ENCODE measurements at regions not wholly inside any gene's neighbourhood (a gene's known extent, or its start where the extent isn't known, plus 50 kb on each side); places are given as distances from the start of the nearest gene placed in this dataset.
"Not testable (repeated sequence)": the region's sequence is repeated elsewhere in the genome, so short reads cannot be mapped to it uniquely, and the experiment has no call there.

- peaks cover 1% of the 10 kb centered on the region for H3K27me3 Mint-ChIP-seq (ENCODE audit: insufficient read depth)
- no peak for DNase-seq (ENCODE audit: low spot score)
- no peak overlapping the region for H3K27ac Mint-ChIP-seq
- peaks cover 35% of the 10 kb centered on the region for H3K9me3 Mint-ChIP-seq
- no peak overlapping the region for H3K4me3 Mint-ChIP-seq
- no peaks in the 10 kb centered on the region for H3K36me3 Mint-ChIP-seq (ENCODE audit: low read depth)
- intact Hi-C loops (cut with micrococcal nuclease) = no loop called here
- H3K4me1 Mint-ChIP-seq (ENCODE audit: low read depth) = no peaks in the 10 kb centered on the region
Measured at GRCh38 chrX:552496-552895, 78.1 kb upstream of the SHOX start.

DNA sequence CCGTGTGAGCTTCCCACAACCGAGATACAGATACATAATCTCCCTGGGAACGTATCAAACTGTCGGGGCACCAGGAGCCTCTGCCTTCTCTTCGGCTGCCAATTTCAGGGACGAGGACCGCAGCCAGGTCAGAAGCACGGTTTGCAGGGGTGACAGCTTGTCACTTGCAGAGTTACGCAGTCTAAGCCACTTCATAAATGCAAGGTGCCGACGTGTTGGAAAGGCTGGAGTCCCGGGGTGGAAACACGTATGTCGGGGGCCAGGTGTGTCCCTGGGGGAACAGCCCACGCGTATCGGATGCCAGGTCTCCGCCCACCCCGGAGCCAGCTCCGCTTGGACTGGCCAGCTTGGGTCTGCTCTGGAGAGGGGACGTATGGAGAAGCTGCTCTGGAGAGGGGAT, 76.3 kb upstream of the SHOX start:
- Mint-ChIP-seq H3K27ac (no peak overlapping the region), H3K36me3 (ENCODE audit: low read depth) (no peaks in the 10 kb centered on the region), H3K4me3 (no peak overlapping the region), H3K9me3 (peaks cover 33% of the 10 kb centered on the region), H3K27me3 (ENCODE audit: insufficient read depth) (peaks cover 1% of the 10 kb centered on the region), H3K4me1 (ENCODE audit: low read depth) (no peaks in the 10 kb centered on the region)
- intact Hi-C loops (cut with micrococcal nuclease) = no loop called here
- no peak for DNase-seq (ENCODE audit: low spot score)

GRCh38 chrX:555725-556666, 74.6 kb upstream of the SHOX start:
- DNase-seq (ENCODE audit: low spot score) = no peak
- no peaks in the 10 kb centered on the region for H3K4me1 Mint-ChIP-seq (ENCODE audit: low read depth)
- H3K4me3 Mint-ChIP-seq = no peak overlapping the region
- H3K27me3 Mint-ChIP-seq (ENCODE audit: insufficient read depth) = no peaks in the 10 kb centered on the region
- H3K27ac Mint-ChIP-seq = no peak overlapping the region
- intact Hi-C loops (cut with micrococcal nuclease) = no loop called here
- H3K9me3 Mint-ChIP-seq = peaks cover 16% of the 10 kb centered on the region
- no peaks in the 10 kb centered on the region for H3K36me3 Mint-ChIP-seq (ENCODE audit: low read depth)

GRCh38 chrX:557601-558000, 73.0 kb upstream of the SHOX start:
- H3K27me3 Mint-ChIP-seq (ENCODE audit: insufficient read depth); H3K4me3 Mint-ChIP-seq; H3K36me3 Mint-ChIP-seq (ENCODE audit: low read depth); H3K27ac Mint-ChIP-seq; H3K4me1 Mint-ChIP-seq (ENCODE audit: low read depth); DNase-seq (ENCODE audit: low spot score); intact Hi-C loops (cut with micrococcal nuclease): not testable (repeated sequence)
- peaks cover 16% of the 10 kb centered on the region for H3K9me3 Mint-ChIP-seq

- peaks cover 16% of the 10 kb centered on the region for H3K9me3 Mint-ChIP-seq
- H3K4me1 Mint-ChIP-seq (ENCODE audit: low read depth); H3K36me3 Mint-ChIP-seq (ENCODE audit: low read depth); intact Hi-C loops (cut with micrococcal nuclease); H3K27me3 Mint-ChIP-seq (ENCODE audit: insufficient read depth); DNase-seq (ENCODE audit: low spot score); H3K27ac Mint-ChIP-seq; H3K4me3 Mint-ChIP-seq: not testable (repeated sequence)
Measured at GRCh38 chrX:559282-559681, 71.3 kb upstream of the SHOX start.

DNA sequence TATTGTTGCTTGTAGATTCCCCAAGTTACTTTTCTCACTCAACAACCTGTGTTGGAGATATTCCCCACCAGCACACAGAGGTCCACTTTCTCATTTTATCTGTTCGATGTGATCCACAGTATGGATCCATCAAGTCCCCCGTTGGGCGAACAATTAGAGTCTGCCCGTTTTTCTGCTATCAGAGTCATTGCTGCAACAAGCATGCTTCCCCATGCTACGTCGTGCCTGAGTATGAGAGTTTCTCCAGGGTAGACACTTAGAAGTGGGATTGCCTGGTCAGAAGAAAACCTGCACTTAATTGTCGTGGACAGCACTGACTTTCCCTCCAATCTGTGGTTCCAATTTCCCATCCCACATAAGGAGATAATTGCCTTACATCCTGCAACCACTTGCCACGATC, 62.7 kb upstream of the SHOX start:
- H3K9me3 Mint-ChIP-seq = peaks cover 25% of the 10 kb centered on the region
- intact Hi-C loops (cut with micrococcal nuclease) = no loop called here
- H3K4me1 Mint-ChIP-seq (ENCODE audit: low read depth) = no peaks in the 10 kb centered on the region
- H3K4me3 Mint-ChIP-seq = no peak overlapping the region
- H3K27ac Mint-ChIP-seq = no peak overlapping the region
- H3K27me3 Mint-ChIP-seq (ENCODE audit: insufficient read depth) = no peaks in the 10 kb centered on the region
- no peak for DNase-seq (ENCODE audit: low spot score)
- H3K36me3 Mint-ChIP-seq (ENCODE audit: low read depth) = no peaks in the 10 kb centered on the region

DNA sequence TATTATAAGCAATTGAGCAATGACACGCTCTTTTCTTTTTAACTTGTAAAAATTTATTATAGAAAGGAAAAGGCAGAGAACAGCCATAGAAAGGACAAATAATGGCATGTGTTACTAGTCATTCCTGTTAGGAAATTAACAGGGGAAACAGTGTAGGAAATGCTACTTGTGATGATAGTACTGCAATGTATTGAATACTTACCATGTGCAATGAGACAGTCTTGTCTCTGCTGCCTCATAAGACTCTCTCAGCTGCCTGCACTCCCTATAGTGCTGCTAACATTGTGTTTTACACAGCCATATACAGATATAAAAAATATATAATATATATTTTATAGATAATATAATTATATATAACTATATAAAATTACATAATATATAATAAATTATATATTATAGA, 62.3 kb upstream of the SHOX start:
- H3K27me3 Mint-ChIP-seq (ENCODE audit: insufficient read depth) = no peaks in the 10 kb centered on the region
- no peak overlapping the region for H3K4me3 Mint-ChIP-seq
- H3K27ac Mint-ChIP-seq = no peak overlapping the region
- intact Hi-C loops (cut with micrococcal nuclease) = no loop called here
- peaks cover 25% of the 10 kb centered on the region for H3K9me3 Mint-ChIP-seq
- DNase-seq (ENCODE audit: low spot score) = no peak
- H3K36me3 Mint-ChIP-seq (ENCODE audit: low read depth) = no peaks in the 10 kb centered on the region
- no peaks in the 10 kb centered on the region for H3K4me1 Mint-ChIP-seq (ENCODE audit: low read depth)

GRCh38 chrX:572538-573124, 58.0 kb upstream of the SHOX start:
- Mint-ChIP-seq H3K27ac (peak overlapping the region; percentile 20), H3K36me3 (ENCODE audit: low read depth) (no peaks in the 10 kb centered on the region), H3K4me1 (ENCODE audit: low read depth) (no peaks in the 10 kb centered on the region), H3K4me3 (no peak overlapping the region), H3K27me3 (ENCODE audit: insufficient read depth) (no peaks in the 10 kb centered on the region), H3K9me3 (peaks cover 10% of the 10 kb centered on the region)
- DNase-seq (ENCODE audit: low spot score) = no peak
- intact Hi-C loops (cut with micrococcal nuclease) = loop anchor here (5.0 to 10.0 kb wide), 3 partner anchors 98 to 952 kb away; no protein-coding TSS in a partner anchor

DNA sequence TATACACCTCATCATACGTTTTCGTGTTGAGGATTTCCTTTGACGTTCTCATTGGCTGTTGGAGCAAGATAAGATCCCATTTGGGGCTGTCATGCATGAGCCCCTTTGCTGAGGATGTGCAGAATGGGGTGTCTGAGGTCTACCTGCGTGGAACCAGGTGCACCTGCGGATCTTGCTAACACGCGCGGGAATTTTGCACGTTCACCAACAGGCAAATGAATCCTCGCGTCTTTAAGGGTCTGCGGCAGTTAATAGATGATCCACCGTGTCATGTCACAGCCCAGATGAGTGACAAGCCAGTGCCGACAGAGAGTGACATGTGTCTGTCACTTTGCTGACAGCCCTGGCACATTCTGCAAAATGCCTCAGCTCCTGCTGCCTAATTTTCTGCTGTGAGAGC, 56.3 kb upstream of the SHOX start:
- Mint-ChIP-seq H3K9me3 (peaks cover 16% of the 10 kb centered on the region), H3K4me1 (ENCODE audit: low read depth) (no peaks in the 10 kb centered on the region), H3K27ac (no peak overlapping the region), H3K4me3 (no peak overlapping the region), H3K36me3 (ENCODE audit: low read depth) (no peaks in the 10 kb centered on the region), H3K27me3 (ENCODE audit: insufficient read depth) (no peaks in the 10 kb centered on the region)
- intact Hi-C loops (cut with micrococcal nuclease) = loop anchor here (5.0 to 10.0 kb wide), 3 partner anchors 99 to 951 kb away; no protein-coding TSS in a partner anchor
- no peak for DNase-seq (ENCODE audit: low spot score)

- H3K27ac Mint-ChIP-seq = no peak overlapping the region
- no peak overlapping the region for H3K4me3 Mint-ChIP-seq
- H3K9me3 Mint-ChIP-seq = peaks cover 17% of the 10 kb centered on the region
- H3K4me1 Mint-ChIP-seq (ENCODE audit: low read depth) = no peaks in the 10 kb centered on the region
- intact Hi-C loops (cut with micrococcal nuclease) = loop anchor here (5.0 to 10.0 kb wide), 4 partner anchors 100 to 950 kb away; no protein-coding TSS in a partner anchor
- H3K36me3 Mint-ChIP-seq (ENCODE audit: low read depth) = no peaks in the 10 kb centered on the region
- H3K27me3 Mint-ChIP-seq (ENCODE audit: insufficient read depth) = no peaks in the 10 kb centered on the region
- no peak for DNase-seq (ENCODE audit: low spot score)
Measured at GRCh38 chrX:574830-575229, 55.8 kb upstream of the SHOX start.

- Mint-ChIP-seq H3K27me3 (ENCODE audit: insufficient read depth) (no peaks in the 10 kb centered on the region), H3K27ac (no peak overlapping the region), H3K9me3 (peaks cover 25% of the 10 kb centered on the region), H3K4me1 (ENCODE audit: low read depth) (no peaks in the 10 kb centered on the region), H3K4me3 (no peak overlapping the region), H3K36me3 (ENCODE audit: low read depth) (no peaks in the 10 kb centered on the region)
- intact Hi-C loops (cut with micrococcal nuclease) = loop anchor here (5.0 to 10.0 kb wide), 3 partner anchors 102 to 948 kb away; no protein-coding TSS in a partner anchor
- no peak for DNase-seq (ENCODE audit: low spot score)
Measured at GRCh38 chrX:576904-577560, 53.6 kb upstream of the SHOX start.

GRCh38 chrX:578531-578930, 52.1 kb upstream of the SHOX start:
- H3K27me3 Mint-ChIP-seq (ENCODE audit: insufficient read depth) = no peaks in the 10 kb centered on the region
- H3K27ac Mint-ChIP-seq = no peak overlapping the region
- H3K36me3 Mint-ChIP-seq (ENCODE audit: low read depth) = no peaks in the 10 kb centered on the region
- peaks cover 25% of the 10 kb centered on the region for H3K9me3 Mint-ChIP-seq
- DNase-seq (ENCODE audit: low spot score) = no peak
- H3K4me3 Mint-ChIP-seq = no peak overlapping the region
- intact Hi-C loops (cut with micrococcal nuclease) = loop anchor here (5.0 to 10.0 kb wide), 3 partner anchors 104 to 946 kb away; no protein-coding TSS in a partner anchor
- no peaks in the 10 kb centered on the region for H3K4me1 Mint-ChIP-seq (ENCODE audit: low read depth)

DNA sequence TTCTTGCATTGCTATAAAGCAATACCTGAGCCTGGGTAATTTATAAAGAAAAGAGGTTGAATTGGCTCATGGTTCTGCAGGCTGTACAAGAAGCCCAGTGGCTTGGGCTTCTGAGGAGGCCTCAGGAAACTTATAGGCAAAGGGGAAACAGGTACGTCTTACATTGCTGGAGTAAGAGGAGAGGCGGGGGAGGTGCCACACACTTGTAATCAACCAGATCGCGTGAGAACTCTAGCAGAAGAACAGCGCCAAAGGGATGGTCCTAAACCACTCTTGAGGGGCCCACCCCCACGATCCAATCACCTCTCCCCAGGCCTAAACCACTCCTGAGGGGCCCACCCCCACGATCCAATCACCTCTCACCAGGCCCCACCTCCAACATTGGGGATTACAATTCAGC, 50.6 kb upstream of the SHOX start:
- intact Hi-C loops (cut with micrococcal nuclease) = no loop called here
- H3K27me3 Mint-ChIP-seq (ENCODE audit: insufficient read depth) = no peaks in the 10 kb centered on the region
- H3K4me3 Mint-ChIP-seq = no peak overlapping the region
- peaks cover 25% of the 10 kb centered on the region for H3K9me3 Mint-ChIP-seq
- H3K4me1 Mint-ChIP-seq (ENCODE audit: low read depth) = no peaks in the 10 kb centered on the region
- DNase-seq (ENCODE audit: low spot score) = no peak
- no peaks in the 10 kb centered on the region for H3K36me3 Mint-ChIP-seq (ENCODE audit: low read depth)
- H3K27ac Mint-ChIP-seq = no peak overlapping the region

Measured in activated T-helper 1 cell treated with anti-CD3 and anti-CD28 coated beads, Interleukin-12 subunit alpha, Interleukin-12 subunit beta, Interleukin-2, Interleukin-4 antibody, amounts not matched to agents 30 ng/mL and 10 ng/mL and 1 ng/mL, durations not matched to agents 14 hours and 24 hours and 36 hours (primary cell).